Naive B cell (primary cell): ENCODE measurements at regions not wholly inside any gene's neighbourhood (a gene's known extent, or its start where the extent isn't known, plus 50 kb on each side); places are given as distances from the start of the nearest gene placed in this dataset.
"Not testable (repeated sequence)": the region's sequence is repeated elsewhere in the genome, so short reads cannot be mapped to it uniquely, and the experiment has no call there.

Experiments used
- ATAC-seq, 2 donors: fragments of 150-1000 bp; cut with Tn5 transposase; 2 replicates each; pipeline ENCODE4 v1.10.0; 2021; ENCODE audit warnings: low read depth in 2 of 2, mild to moderate bottlenecking in 2 of 2, moderate library complexity in 2 of 2
- DNase-seq: peaks from one replicate; pipeline ENCODE4 v3.0.0; 2022
- H3K27ac Mint-ChIP-seq, 6 donors: one replicate each; pipeline ENCODE4 v1.8.0; 2020 to 2022; ENCODE audit warnings: mild to moderate bottlenecking in 6 of 6, mixed read lengths in 6 of 6, moderate library complexity in 5 of 6, inconsistent platforms in 2 of 6
- H3K27me3 Mint-ChIP-seq, 3 donors: one replicate each; pipeline ENCODE4 v1.8.0; 2021 to 2022; ENCODE audit warnings: mixed read lengths in 3 of 3, mild to moderate bottlenecking in 1 of 3
- H3K36me3 Mint-ChIP-seq, 2 donors: one replicate each; pipeline ENCODE4 v1.8.0; 2020 to 2022; ENCODE audit warnings: mixed read lengths in 2 of 2, inconsistent platforms in 1 of 2, mild to moderate bottlenecking in 1 of 2
- H3K4me1 Mint-ChIP-seq, 3 donors: one replicate each; pipeline ENCODE4 v1.8.0; 2020 to 2022; ENCODE audit warnings: mixed read lengths in 3 of 3, inconsistent platforms in 1 of 3, mild to moderate bottlenecking in 1 of 3, moderate library complexity in 1 of 3
- H3K4me3 Mint-ChIP-seq, 8 donors: one replicate each; pipeline ENCODE4 v1.8.0; 2020 to 2022; ENCODE audit warnings: mild to moderate bottlenecking in 8 of 8, mixed read lengths in 8 of 8, moderate library complexity in 8 of 8, inconsistent platforms in 2 of 8
- H3K9me3 Mint-ChIP-seq, 7 donors: one replicate each; pipeline ENCODE4 v1.8.0; 2020 to 2022; ENCODE audit warnings: mixed read lengths in 7 of 7, mild to moderate bottlenecking in 5 of 7, inconsistent platforms in 2 of 7, moderate library complexity in 1 of 7

- Mint-ChIP-seq H3K27ac (no peak overlapping the region), H3K27me3 (peaks cover 4 to 13% (median 8%) of the 10 kb centered on the region in 3 donors), H3K9me3 (peaks cover 0 to 3% (median 0%) of the 10 kb centered on the region in 7 donors), H3K4me3 (no peak overlapping the region), H3K36me3 (no peaks in the 10 kb centered on the region), H3K4me1 (no peaks in the 10 kb centered on the region)
- no peak for ATAC-seq
- no peak for DNase-seq
Observed at GRCh38 chr9:135173066-135173465, 85.6 kb downstream of the OLFM1 start.

- H3K4me3 Mint-ChIP-seq: no peak overlapping the region
- no peak for DNase-seq
- ATAC-seq: no peak
- no peaks in the 10 kb centered on the region for H3K36me3 Mint-ChIP-seq
- H3K4me1 Mint-ChIP-seq: no peaks in the 10 kb centered on the region
- peaks cover 4 to 13% (median 8%) of the 10 kb centered on the region in 3 donors for H3K27me3 Mint-ChIP-seq
- peaks cover 0 to 3% (median 0%) of the 10 kb centered on the region in 7 donors for H3K9me3 Mint-ChIP-seq
- no peak overlapping the region for H3K27ac Mint-ChIP-seq
Observed at GRCh38 chr9:135174248-135174647, 86.8 kb downstream of the OLFM1 start.

GRCh38 chr9:135174981-135175380 lies 87.5 kb downstream of the OLFM1 start:
- H3K9me3 Mint-ChIP-seq: peaks cover 0 to under 1% (median 0%) of the 10 kb centered on the region in 7 donors
- no peak overlapping the region for H3K4me3 Mint-ChIP-seq
- H3K27me3 Mint-ChIP-seq: peaks cover 4 to 13% (median 8%) of the 10 kb centered on the region in 3 donors
- H3K27ac Mint-ChIP-seq: no peak overlapping the region
- no peaks in the 10 kb centered on the region for H3K4me1 Mint-ChIP-seq
- ATAC-seq: no peak
- no peaks in the 10 kb centered on the region for H3K36me3 Mint-ChIP-seq
- no peak for DNase-seq

GRCh38 chr9:135176284-135176683 lies 88.8 kb downstream of the OLFM1 start:
- ATAC-seq: no peak
- no peak overlapping the region for H3K4me3 Mint-ChIP-seq
- H3K27me3 Mint-ChIP-seq: peaks cover 4 to 13% (median 8%) of the 10 kb centered on the region in 3 donors
- no peak for DNase-seq
- H3K36me3 Mint-ChIP-seq: no peaks in the 10 kb centered on the region
- H3K27ac Mint-ChIP-seq: no peak overlapping the region
- no peaks in the 10 kb centered on the region for H3K9me3 Mint-ChIP-seq
- no peaks in the 10 kb centered on the region for H3K4me1 Mint-ChIP-seq

GRCh38 chr9:135177562-135177961 lies 90.1 kb downstream of the OLFM1 start:
- not testable (repeated sequence) for H3K4me3 Mint-ChIP-seq, DNase-seq, H3K36me3 Mint-ChIP-seq, H3K27ac Mint-ChIP-seq, H3K4me1 Mint-ChIP-seq, ATAC-seq, H3K9me3 Mint-ChIP-seq
- H3K27me3 Mint-ChIP-seq: peaks cover 4 to 13% (median 8%) of the 10 kb centered on the region in 3 donors

- no peak for DNase-seq
- no peaks in the 10 kb centered on the region for H3K36me3 Mint-ChIP-seq
- H3K27ac Mint-ChIP-seq: no peak overlapping the region
- H3K9me3 Mint-ChIP-seq: no peaks in the 10 kb centered on the region
- no peak overlapping the region for H3K4me3 Mint-ChIP-seq
- ATAC-seq: no peak
- H3K4me1 Mint-ChIP-seq: no peaks in the 10 kb centered on the region
- peaks cover 4 to 13% (median 8%) of the 10 kb centered on the region in 3 donors for H3K27me3 Mint-ChIP-seq
Observed at GRCh38 chr9:135178498-135178897, 91.0 kb downstream of the OLFM1 start.

- no peak overlapping the region for H3K4me3 Mint-ChIP-seq
- ATAC-seq (no peak), DNase-seq (no peak)
- H3K4me1 Mint-ChIP-seq: no peaks in the 10 kb centered on the region
- H3K27me3 Mint-ChIP-seq: peaks cover under 1 to 7% (median 2%) of the 10 kb centered on the region in 3 donors
- H3K36me3 Mint-ChIP-seq: no peaks in the 10 kb centered on the region
- H3K27ac Mint-ChIP-seq: no peak overlapping the region
- no peaks in the 10 kb centered on the region for H3K9me3 Mint-ChIP-seq
Observed at GRCh38 chr9:135179041-135179440, 91.6 kb downstream of the OLFM1 start.

GRCh38 chr9:135179976-135180375 lies 92.5 kb downstream of the OLFM1 start:
- Mint-ChIP-seq H3K27ac (no peak overlapping the region), H3K9me3 (no peaks in the 10 kb centered on the region), H3K4me3 (no peak overlapping the region), H3K27me3 (peaks cover 0 to 5% (median 0%) of the 10 kb centered on the region in 3 donors), H3K4me1 (no peaks in the 10 kb centered on the region), H3K36me3 (no peaks in the 10 kb centered on the region)
- no peak for ATAC-seq
- DNase-seq: no peak

- H3K4me1 Mint-ChIP-seq: no peaks in the 10 kb centered on the region
- ATAC-seq (no peak), DNase-seq (no peak)
- no peaks in the 10 kb centered on the region for H3K9me3 Mint-ChIP-seq
- peaks cover 0 to 5% (median 0%) of the 10 kb centered on the region in 3 donors for H3K27me3 Mint-ChIP-seq
- H3K27ac Mint-ChIP-seq: no peak overlapping the region
- no peaks in the 10 kb centered on the region for H3K36me3 Mint-ChIP-seq
- no peak overlapping the region for H3K4me3 Mint-ChIP-seq
Observed at GRCh38 chr9:135180586-135180985, 93.1 kb downstream of the OLFM1 start.

- Mint-ChIP-seq H3K4me1 (no peaks in the 10 kb centered on the region), H3K27ac (no peak overlapping the region), H3K36me3 (no peaks in the 10 kb centered on the region), H3K27me3 (peaks cover 0 to 5% (median 0%) of the 10 kb centered on the region in 3 donors), H3K9me3 (no peaks in the 10 kb centered on the region), H3K4me3 (no peak overlapping the region)
- ATAC-seq (no peak), DNase-seq (no peak)
Observed at GRCh38 chr9:135181336-135181735, 93.9 kb downstream of the OLFM1 start.

- not testable (repeated sequence) for ATAC-seq, H3K27ac Mint-ChIP-seq, H3K27me3 Mint-ChIP-seq, H3K36me3 Mint-ChIP-seq, H3K4me1 Mint-ChIP-seq, DNase-seq, H3K4me3 Mint-ChIP-seq, H3K9me3 Mint-ChIP-seq
Observed at GRCh38 chr9:135181841-135182240, 94.4 kb downstream of the OLFM1 start.

GRCh38 chr9:135183069-135183468 lies 95.6 kb downstream of the OLFM1 start:
- peaks cover 0 to 6% (median 0%) of the 10 kb centered on the region in 3 donors for H3K4me1 Mint-ChIP-seq
- H3K36me3 Mint-ChIP-seq: no peaks in the 10 kb centered on the region
- H3K27me3 Mint-ChIP-seq: peaks cover 6 to 15% (median 10%) of the 10 kb centered on the region in 3 donors
- ATAC-seq (no peak), DNase-seq (no peak)
- H3K9me3 Mint-ChIP-seq: no peaks in the 10 kb centered on the region
- H3K27ac Mint-ChIP-seq: no peak overlapping the region
- H3K4me3 Mint-ChIP-seq: no peak overlapping the region

GRCh38 chr9:135183528-135184180 lies 96.2 kb downstream of the OLFM1 start:
- no peaks in the 10 kb centered on the region for H3K36me3 Mint-ChIP-seq
- no peaks in the 10 kb centered on the region for H3K9me3 Mint-ChIP-seq
- H3K4me3 Mint-ChIP-seq: no peak overlapping the region
- H3K4me1 Mint-ChIP-seq: peaks cover 0 to 6% (median 3%) of the 10 kb centered on the region in 3 donors
- no peak for ATAC-seq
- H3K27ac Mint-ChIP-seq: no peak overlapping the region
- peaks cover 6 to 20% (median 10%) of the 10 kb centered on the region in 3 donors for H3K27me3 Mint-ChIP-seq
- DNase-seq: no peak

- H3K27me3 Mint-ChIP-seq: peaks cover 6 to 22% (median 10%) of the 10 kb centered on the region in 3 donors
Observed at GRCh38 chr9:135184181-135185053, 96.9 kb downstream of the OLFM1 start.

More at GRCh38 chr9:135184181-135185053, 96.9 kb downstream of the OLFM1 start:
- H3K36me3 Mint-ChIP-seq: no peaks in the 10 kb centered on the region
- peaks cover 0 to 6% (median 5%) of the 10 kb centered on the region in 3 donors for H3K4me1 Mint-ChIP-seq
- no peak overlapping the region for H3K27ac Mint-ChIP-seq
- DNase-seq (no peak), ATAC-seq (no peak)
- H3K4me3 Mint-ChIP-seq: no peak overlapping the region
- H3K9me3 Mint-ChIP-seq: no peaks in the 10 kb centered on the region
